HL-60 (cell line): ENCODE measurements at regions not wholly inside any gene's neighbourhood (a gene's known extent, or its start where the extent isn't known, plus 50 kb on each side); places are given as distances from the start of the nearest gene placed in this dataset.

ENCODE experiments used
- DNase-seq, 2 experiments: peaks; one replicate each; pipeline ENCODE4 v3.0.0-alpha.2; 2010 to 2020; ENCODE audit warnings: low read depth in 1 of 2, low spot score in 1 of 2
- H3K27ac ChIP-seq: fragments of 250-450 bp; sonication (Bioruptor Pico); replicated peaks from 2 replicates; pipeline ENCODE4 v1.5.1; 2020; ENCODE audit warnings: mild to moderate bottlenecking, moderate library complexity
- H3K27me3 ChIP-seq: fragments of 250-450 bp; sonication (Bioruptor Pico); 2 replicates; pipeline ENCODE4 v1.5.1; 2021; ENCODE audit warnings: mild to moderate bottlenecking, moderate library complexity; ENCODE audit not compliant: insufficient read depth, poor library complexity, severe bottlenecking
- H3K4me3 ChIP-seq: replicated peaks from 2 replicates; pipeline ENCODE4 v1.5.1; 2011; ENCODE audit warnings: mild to moderate bottlenecking, control low read depth, low read length; ENCODE audit not compliant: insufficient read depth
- GABPA ChIP-seq: IDR thresholded peaks from 2 replicates; pipeline ENCODE4 v1.6.1; 2012; ENCODE audit warnings: low read depth
- POLR2AphosphoS5 ChIP-seq: IDR thresholded peaks from 2 replicates; pipeline ENCODE4 v1.6.1; 2012; ENCODE audit warnings: low read depth
- SPI1 ChIP-seq: IDR thresholded peaks from 2 replicates; pipeline ENCODE4 v1.6.1; 2012; ENCODE audit warnings: low read depth, mild to moderate bottlenecking, borderline replicate concordance
- TF ChIP-seq, protein P1 (sequence below): IDR thresholded peaks from 2 replicates; pipeline ENCODE4 v1.6.1; 2012; ENCODE audit warnings: low read depth; ENCODE audit not compliant: insufficient replicate concordance
- TF ChIP-seq, protein P2 (sequence below): IDR thresholded peaks from one replicate; pipeline ENCODE4 v1.5.1; 2011; ENCODE audit warnings: low read length, control low read depth, inconsistent platforms; ENCODE audit not compliant: insufficient read depth

GRCh38 chr10:83817797-83818196 lies 321.5 kb upstream of the GHITM start:
- no peak for TF ChIP-seq SPI1
- TF ChIP-seq, protein P1, sequence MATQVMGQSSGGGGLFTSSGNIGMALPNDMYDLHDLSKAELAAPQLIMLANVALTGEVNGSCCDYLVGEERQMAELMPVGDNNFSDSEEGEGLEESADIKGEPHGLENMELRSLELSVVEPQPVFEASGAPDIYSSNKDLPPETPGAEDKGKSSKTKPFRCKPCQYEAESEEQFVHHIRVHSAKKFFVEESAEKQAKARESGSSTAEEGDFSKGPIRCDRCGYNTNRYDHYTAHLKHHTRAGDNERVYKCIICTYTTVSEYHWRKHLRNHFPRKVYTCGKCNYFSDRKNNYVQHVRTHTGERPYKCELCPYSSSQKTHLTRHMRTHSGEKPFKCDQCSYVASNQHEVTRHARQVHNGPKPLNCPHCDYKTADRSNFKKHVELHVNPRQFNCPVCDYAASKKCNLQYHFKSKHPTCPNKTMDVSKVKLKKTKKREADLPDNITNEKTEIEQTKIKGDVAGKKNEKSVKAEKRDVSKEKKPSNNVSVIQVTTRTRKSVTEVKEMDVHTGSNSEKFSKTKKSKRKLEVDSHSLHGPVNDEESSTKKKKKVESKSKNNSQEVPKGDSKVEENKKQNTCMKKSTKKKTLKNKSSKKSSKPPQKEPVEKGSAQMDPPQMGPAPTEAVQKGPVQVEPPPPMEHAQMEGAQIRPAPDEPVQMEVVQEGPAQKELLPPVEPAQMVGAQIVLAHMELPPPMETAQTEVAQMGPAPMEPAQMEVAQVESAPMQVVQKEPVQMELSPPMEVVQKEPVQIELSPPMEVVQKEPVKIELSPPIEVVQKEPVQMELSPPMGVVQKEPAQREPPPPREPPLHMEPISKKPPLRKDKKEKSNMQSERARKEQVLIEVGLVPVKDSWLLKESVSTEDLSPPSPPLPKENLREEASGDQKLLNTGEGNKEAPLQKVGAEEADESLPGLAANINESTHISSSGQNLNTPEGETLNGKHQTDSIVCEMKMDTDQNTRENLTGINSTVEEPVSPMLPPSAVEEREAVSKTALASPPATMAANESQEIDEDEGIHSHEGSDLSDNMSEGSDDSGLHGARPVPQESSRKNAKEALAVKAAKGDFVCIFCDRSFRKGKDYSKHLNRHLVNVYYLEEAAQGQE = no peak
- TF ChIP-seq GABPA = no peak
- no peak for TF ChIP-seq POLR2AphosphoS5
- TF ChIP-seq, protein P2, sequence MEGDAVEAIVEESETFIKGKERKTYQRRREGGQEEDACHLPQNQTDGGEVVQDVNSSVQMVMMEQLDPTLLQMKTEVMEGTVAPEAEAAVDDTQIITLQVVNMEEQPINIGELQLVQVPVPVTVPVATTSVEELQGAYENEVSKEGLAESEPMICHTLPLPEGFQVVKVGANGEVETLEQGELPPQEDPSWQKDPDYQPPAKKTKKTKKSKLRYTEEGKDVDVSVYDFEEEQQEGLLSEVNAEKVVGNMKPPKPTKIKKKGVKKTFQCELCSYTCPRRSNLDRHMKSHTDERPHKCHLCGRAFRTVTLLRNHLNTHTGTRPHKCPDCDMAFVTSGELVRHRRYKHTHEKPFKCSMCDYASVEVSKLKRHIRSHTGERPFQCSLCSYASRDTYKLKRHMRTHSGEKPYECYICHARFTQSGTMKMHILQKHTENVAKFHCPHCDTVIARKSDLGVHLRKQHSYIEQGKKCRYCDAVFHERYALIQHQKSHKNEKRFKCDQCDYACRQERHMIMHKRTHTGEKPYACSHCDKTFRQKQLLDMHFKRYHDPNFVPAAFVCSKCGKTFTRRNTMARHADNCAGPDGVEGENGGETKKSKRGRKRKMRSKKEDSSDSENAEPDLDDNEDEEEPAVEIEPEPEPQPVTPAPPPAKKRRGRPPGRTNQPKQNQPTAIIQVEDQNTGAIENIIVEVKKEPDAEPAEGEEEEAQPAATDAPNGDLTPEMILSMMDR = no peak
- Histone ChIP-seq H3K4me3 (no peak overlapping the region), H3K27me3 (no peaks in the 10 kb centered on the region), H3K27ac (no peak overlapping the region)
- DNase-seq = no peak

GRCh38 chr10:83819609-83820008 lies 319.7 kb upstream of the GHITM start:
- TF ChIP-seq POLR2AphosphoS5 (no peak), GABPA (no peak), SPI1 (no peak)
- TF ChIP-seq, protein P1 = no peak
- TF ChIP-seq, protein P2 = no peak
- no peak overlapping the region for H3K27ac ChIP-seq
- no peak overlapping the region for H3K4me3 ChIP-seq
- DNase-seq = no peak
- H3K27me3 ChIP-seq = no peaks in the 10 kb centered on the region

GRCh38 chr10:83820033-83820432 lies 319.3 kb upstream of the GHITM start:
- no peaks in the 10 kb centered on the region for H3K27me3 ChIP-seq
- no peak overlapping the region for H3K4me3 ChIP-seq
- TF ChIP-seq, protein P2 = no peak
- TF ChIP-seq SPI1 (no peak), GABPA (no peak), POLR2AphosphoS5 (no peak)
- TF ChIP-seq, protein P1 = no peak
- no peak overlapping the region for H3K27ac ChIP-seq
- DNase-seq = no peak
